Breast epithelium (tissue), 3 donors: ENCODE measurements at regions not wholly inside any gene's neighbourhood (a gene's known extent, or its start where the extent isn't known, plus 50 kb on each side); places are given as distances from the start of the nearest gene placed in this dataset.

ENCODE experiments used
- POLR2A ChIP-seq: fragments of 450-650 bp; IDR thresholded peaks from one replicate; pipeline ENCODE4 v1.6.1; 2016; ENCODE audit warnings: antibody characterized with exemption, mild to moderate bottlenecking, moderate library complexity
- POLR2AphosphoS5 ChIP-seq, 3 donors: sonication (generic); formaldehyde crosslinking; IDR thresholded peaks; one replicate each; pipeline ENCODE4 v1.6.1; 2017; ENCODE audit warnings: antibody characterized with exemption in 3 of 3
- TF ChIP-seq, protein P1 (sequence below), 3 donors: fragments of 450-650 bp; IDR thresholded peaks; one replicate each; pipeline ENCODE4 v1.5.1; 2016 to 2017; ENCODE audit warnings: antibody characterized with exemption in 3 of 3, mild to moderate bottlenecking in 3 of 3, moderate library complexity in 3 of 3

DNA sequence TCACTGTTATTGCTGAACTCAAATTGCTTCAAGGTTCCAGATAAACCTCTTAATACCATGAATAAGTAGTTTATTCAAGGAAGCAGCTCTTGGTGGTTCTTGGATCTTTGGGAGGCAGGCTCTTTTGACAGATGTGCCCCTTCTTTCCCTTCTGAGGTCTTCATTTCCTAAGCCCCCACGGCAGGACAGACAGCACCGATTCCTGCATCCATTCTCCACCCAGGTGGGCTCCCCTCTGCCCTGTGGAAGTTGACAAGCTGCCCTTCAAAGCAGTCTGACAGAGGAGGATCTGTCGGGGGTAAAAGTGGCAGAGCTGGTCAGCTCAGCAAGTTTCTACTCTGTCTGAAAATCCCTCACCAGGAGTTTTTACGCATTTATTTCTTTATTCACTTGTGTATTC, 605.3 kb upstream of the B3GAT1 start:
- TF ChIP-seq POLR2AphosphoS5 (IDR thresholded peaks at IDR 0.05) (no peak), POLR2A (no peak)
- TF ChIP-seq, protein P1, sequence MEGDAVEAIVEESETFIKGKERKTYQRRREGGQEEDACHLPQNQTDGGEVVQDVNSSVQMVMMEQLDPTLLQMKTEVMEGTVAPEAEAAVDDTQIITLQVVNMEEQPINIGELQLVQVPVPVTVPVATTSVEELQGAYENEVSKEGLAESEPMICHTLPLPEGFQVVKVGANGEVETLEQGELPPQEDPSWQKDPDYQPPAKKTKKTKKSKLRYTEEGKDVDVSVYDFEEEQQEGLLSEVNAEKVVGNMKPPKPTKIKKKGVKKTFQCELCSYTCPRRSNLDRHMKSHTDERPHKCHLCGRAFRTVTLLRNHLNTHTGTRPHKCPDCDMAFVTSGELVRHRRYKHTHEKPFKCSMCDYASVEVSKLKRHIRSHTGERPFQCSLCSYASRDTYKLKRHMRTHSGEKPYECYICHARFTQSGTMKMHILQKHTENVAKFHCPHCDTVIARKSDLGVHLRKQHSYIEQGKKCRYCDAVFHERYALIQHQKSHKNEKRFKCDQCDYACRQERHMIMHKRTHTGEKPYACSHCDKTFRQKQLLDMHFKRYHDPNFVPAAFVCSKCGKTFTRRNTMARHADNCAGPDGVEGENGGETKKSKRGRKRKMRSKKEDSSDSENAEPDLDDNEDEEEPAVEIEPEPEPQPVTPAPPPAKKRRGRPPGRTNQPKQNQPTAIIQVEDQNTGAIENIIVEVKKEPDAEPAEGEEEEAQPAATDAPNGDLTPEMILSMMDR (IDR thresholded peaks at IDR 0.05): no peak
